Body of pancreas (tissue), 4 donors: ENCODE measurements at regions not wholly inside any gene's neighbourhood (a gene's known extent, or its start where the extent isn't known, plus 50 kb on each side); places are given as distances from the start of the nearest gene placed in this dataset.

Experiments used
- ATAC-seq: fragments of 150-250 bp; one replicate; pipeline ENCODE4 v1.9.1; 2016
- DNase-seq, 4 donors: peaks; one replicate each; pipeline ENCODE4 v3.0.0-alpha.2; 2019
- H3K27ac ChIP-seq, 4 donors: fragments of 200-600 bp; sonication (generic); 1 replicate in 3 of 4; 2 replicates in 1 of 4; pipeline versions ENCODE4 v1.5.1 to v1.6.1; 2016 to 2019; ENCODE audit warnings: mild to moderate bottlenecking in 1 of 4, mixed read lengths in 1 of 4, moderate library complexity in 1 of 4
- H3K27me3 ChIP-seq, 2 donors: fragments of 200-600 bp; sonication (generic); one replicate each; pipeline ENCODE4 v1.6.0; 2016; ENCODE audit warnings: mild to moderate bottlenecking in 1 of 2
- H3K36me3 ChIP-seq, 2 donors: fragments of 200-600 bp; sonication (generic); replicated peaks in 1 of 2; 2 replicates each; pipeline ENCODE4 v1.5.1; 2016; ENCODE audit warnings: low read depth in 2 of 2; ENCODE audit not compliant: insufficient read depth in 1 of 2
- H3K4me1 ChIP-seq: fragments of 200-600 bp; sonication (generic); one replicate; pipeline ENCODE4 v1.6.0; 2016
- H3K4me3 ChIP-seq, 2 donors: fragments of 200-600 bp; sonication (generic); 1 replicate in 1 of 2; 2 replicates in 1 of 2; pipeline ENCODE4 v1.5.1; 2016 to 2019
- H3K9me3 ChIP-seq, 3 donors: fragments of 200-600 bp; sonication (generic); 1 replicate in 2 of 3; 2 replicates in 1 of 3; pipeline ENCODE4 v1.5.1; 2016
- POLR2A ChIP-seq, 3 donors: fragments of 450-650 bp; IDR thresholded peaks; one replicate each; pipeline ENCODE4 v1.6.1; 2016; ENCODE audit warnings: antibody characterized with exemption in 3 of 3, mild to moderate bottlenecking in 2 of 3
- WGBS, 2 donors: methylation state at CpG; one replicate each; pipeline ENCODE4 v1.1.5; 2017; 5-methylcytosine and 5-hydroxymethylcytosine counted together
- intact Hi-C: fragments of 100-400 bp; cut with DNase I; formaldehyde crosslinking; loops from one replicate; pipeline ENCODE4 v1.15.1; 2023
- TF ChIP-seq, protein P1 (sequence below), 7 experiments: fragments of 450-650 bp in 4 of 7; fragments of 200-600 bp in 3 of 7; sonication (generic) in 3 of 7; IDR thresholded peaks; one replicate each; pipeline ENCODE4 v1.5.1; 2016 to 2019; ENCODE audit warnings: antibody characterized with exemption in 7 of 7

DNA sequence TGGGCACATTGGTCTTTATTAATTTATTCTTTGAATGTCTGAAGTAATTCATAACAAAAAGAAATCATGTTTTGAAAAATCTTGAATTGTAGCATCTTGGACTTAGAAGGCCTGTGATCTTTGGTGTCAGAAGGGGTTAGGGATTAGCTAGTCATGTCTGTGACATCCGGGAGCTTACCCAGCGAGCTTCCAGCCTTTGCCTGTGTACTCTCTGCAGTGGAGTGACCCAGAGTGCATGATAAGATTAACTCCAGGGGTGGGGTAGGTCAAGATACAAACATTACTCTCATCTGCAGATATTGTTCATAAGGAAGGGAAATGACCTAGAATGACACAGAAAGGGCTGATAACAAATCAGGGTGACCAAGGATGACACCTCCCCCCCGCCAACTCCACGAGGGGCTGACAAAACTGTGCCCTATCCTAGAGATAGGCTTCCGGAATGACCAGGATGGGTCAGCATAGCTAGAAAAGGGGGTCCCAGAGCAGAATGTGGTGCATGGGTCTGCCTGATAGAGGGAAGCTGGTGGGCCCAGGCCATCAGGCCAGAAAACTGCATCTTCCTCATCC is 56.6 kb upstream of the BLCAP start:
- Histone ChIP-seq H3K9me3 (peaks cover 0 to 6% (median 0%) of the 10 kb centered on the region in 3 donors), H3K27ac (no peak overlapping the region), H3K4me3 (no peak overlapping the region), H3K4me1 (no peaks in the 10 kb centered on the region), H3K36me3 (no peaks in the 10 kb centered on the region), H3K27me3 (peaks cover 0 to 5% of the 10 kb centered on the region in 2 donors)
- TF ChIP-seq POLR2A (IDR thresholded peaks at IDR 0.05), result no peak
- TF ChIP-seq, protein P1, sequence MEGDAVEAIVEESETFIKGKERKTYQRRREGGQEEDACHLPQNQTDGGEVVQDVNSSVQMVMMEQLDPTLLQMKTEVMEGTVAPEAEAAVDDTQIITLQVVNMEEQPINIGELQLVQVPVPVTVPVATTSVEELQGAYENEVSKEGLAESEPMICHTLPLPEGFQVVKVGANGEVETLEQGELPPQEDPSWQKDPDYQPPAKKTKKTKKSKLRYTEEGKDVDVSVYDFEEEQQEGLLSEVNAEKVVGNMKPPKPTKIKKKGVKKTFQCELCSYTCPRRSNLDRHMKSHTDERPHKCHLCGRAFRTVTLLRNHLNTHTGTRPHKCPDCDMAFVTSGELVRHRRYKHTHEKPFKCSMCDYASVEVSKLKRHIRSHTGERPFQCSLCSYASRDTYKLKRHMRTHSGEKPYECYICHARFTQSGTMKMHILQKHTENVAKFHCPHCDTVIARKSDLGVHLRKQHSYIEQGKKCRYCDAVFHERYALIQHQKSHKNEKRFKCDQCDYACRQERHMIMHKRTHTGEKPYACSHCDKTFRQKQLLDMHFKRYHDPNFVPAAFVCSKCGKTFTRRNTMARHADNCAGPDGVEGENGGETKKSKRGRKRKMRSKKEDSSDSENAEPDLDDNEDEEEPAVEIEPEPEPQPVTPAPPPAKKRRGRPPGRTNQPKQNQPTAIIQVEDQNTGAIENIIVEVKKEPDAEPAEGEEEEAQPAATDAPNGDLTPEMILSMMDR (IDR thresholded peaks at IDR 0.05), result no peak
- 41 to 66% methylated on average over 3 to 5 of the region's 5 CpGs for WGBS, 2 donors
- ATAC-seq, result no peak
- no peak for DNase-seq
- intact Hi-C loops, result no loop called here

DNA sequence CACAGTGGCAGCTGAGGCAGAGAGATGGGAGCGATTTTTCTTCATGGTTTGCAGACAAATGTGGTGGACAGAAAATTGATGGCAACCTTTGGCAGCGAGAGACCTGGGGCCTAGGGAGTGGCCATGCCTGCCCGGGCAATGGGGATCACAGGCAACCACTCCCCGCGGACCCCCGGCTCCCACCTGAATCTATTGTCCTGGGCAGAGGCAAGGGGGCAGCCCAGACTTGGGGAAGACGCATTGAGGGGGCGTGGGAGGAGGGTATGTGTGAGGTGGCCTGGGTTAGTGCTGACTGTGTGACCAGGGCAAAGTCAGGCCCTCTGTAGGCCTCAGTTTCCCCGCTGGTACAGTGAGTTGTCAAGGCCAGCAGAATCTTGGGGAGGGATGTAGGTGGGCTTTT is 53.6 kb upstream of the BLCAP start:
- ATAC-seq (no peak), DNase-seq (no peak)
- intact Hi-C loops, result no loop called here
- Histone ChIP-seq H3K9me3 (peaks cover 0 to 6% (median 0%) of the 10 kb centered on the region in 3 donors), H3K27ac (no peak overlapping the region), H3K4me3 (no peak overlapping the region), H3K27me3 (peaks cover 0 to 5% of the 10 kb centered on the region in 2 donors), H3K4me1 (no peaks in the 10 kb centered on the region), H3K36me3 (no peaks in the 10 kb centered on the region)
- TF ChIP-seq POLR2A (IDR thresholded peaks at IDR 0.05), result no peak
- TF ChIP-seq, protein P1 (IDR thresholded peaks at IDR 0.05), result no peak
- WGBS, 2 donors, result 73 to 74% methylated on average over 7 to 9 of the region's 9 CpGs

DNA sequence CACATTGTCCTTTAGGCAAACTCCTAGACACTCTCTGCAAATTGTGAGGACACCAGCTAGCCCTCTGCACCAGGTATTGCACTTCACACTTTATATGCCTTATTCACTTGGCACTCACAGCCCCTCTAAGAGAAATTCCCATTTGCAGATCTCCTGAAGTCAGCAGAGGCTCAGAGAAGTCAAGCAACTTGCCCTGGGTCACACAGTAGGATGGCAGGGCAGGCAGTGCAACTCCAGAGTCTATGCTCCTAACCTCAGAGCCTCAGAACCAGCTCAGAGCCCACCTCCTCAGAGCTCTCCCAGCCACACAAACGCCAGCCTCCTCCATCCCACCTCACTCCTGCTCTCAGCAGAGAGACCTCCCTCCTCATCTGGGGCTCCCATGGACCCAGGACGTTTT is 52.4 kb upstream of the BLCAP start:
- H3K9me3 ChIP-seq, result no peaks in the 10 kb centered on the region
- no peak overlapping the region for H3K27ac ChIP-seq
- H3K36me3 ChIP-seq, result no peaks in the 10 kb centered on the region
- no peak for DNase-seq
- no peak overlapping the region for H3K4me3 ChIP-seq
- ATAC-seq, result no peak
- WGBS, 2 donors, result 10 to 11% methylated on average over 2 of the region's 2 CpGs
- TF ChIP-seq, protein P1 (IDR thresholded peaks at IDR 0.05), result no peak
- TF ChIP-seq POLR2A (IDR thresholded peaks at IDR 0.05), result no peak
- peaks cover 0 to 5% of the 10 kb centered on the region in 2 donors for H3K27me3 ChIP-seq
- H3K4me1 ChIP-seq, result no peaks in the 10 kb centered on the region
- intact Hi-C loops, result no loop called here

- ATAC-seq, result no peak
- H3K9me3 ChIP-seq, result no peaks in the 10 kb centered on the region
- WGBS, 2 donors, result 80 to 82% methylated on average over 7 of the region's 7 CpGs
- DNase-seq, result no peak
- no peak overlapping the region for H3K4me3 ChIP-seq
- intact Hi-C loops, result no loop called here
- H3K27ac ChIP-seq, result no peak overlapping the region
- H3K4me1 ChIP-seq, result no peaks in the 10 kb centered on the region
- no peaks in the 10 kb centered on the region for H3K36me3 ChIP-seq
- TF ChIP-seq, protein P1 (IDR thresholded peaks at IDR 0.05), result no peak
- no peak for TF ChIP-seq POLR2A (IDR thresholded peaks at IDR 0.05)
- no peaks in the 10 kb centered on the region for H3K27me3 ChIP-seq
These were observed 51.4 kb upstream of the BLCAP start for GRCh38 chr20:37579106-37579505.

DNA sequence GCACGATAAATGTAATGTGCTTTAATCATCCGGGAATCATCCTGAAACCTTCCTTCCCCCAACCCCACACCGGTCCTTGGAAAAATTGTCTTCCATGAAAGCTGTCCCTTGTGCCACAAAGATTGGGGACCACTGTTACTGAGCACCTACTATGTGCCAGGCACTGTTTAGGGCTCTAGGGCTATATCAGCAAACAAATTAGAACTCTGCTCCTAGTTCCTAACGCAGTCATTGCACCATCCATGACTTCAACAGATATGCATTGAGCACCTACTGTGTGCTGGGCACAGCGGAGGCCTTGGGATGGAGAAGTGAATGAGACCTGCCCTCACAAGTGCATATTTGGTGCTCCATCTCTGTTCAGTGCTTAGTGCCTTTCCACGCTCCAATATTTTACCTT is 50.3 kb upstream of the BLCAP start:
- no peaks in the 10 kb centered on the region for H3K36me3 ChIP-seq
- 68 to 70% methylated on average over 6 of the region's 6 CpGs for WGBS, 2 donors
- TF ChIP-seq POLR2A (IDR thresholded peaks at IDR 0.05), result no peak
- TF ChIP-seq, protein P1 (IDR thresholded peaks at IDR 0.05), result no peak
- H3K27me3 ChIP-seq, result no peaks in the 10 kb centered on the region
- H3K4me3 ChIP-seq, result no peak overlapping the region
- H3K4me1 ChIP-seq, result no peaks in the 10 kb centered on the region
- no peaks in the 10 kb centered on the region for H3K9me3 ChIP-seq
- intact Hi-C loops, result no loop called here
- no peak overlapping the region for H3K27ac ChIP-seq
- no peak for ATAC-seq
- DNase-seq, result no peak
